HG02885 (cell line): ENCODE measurements at regions not wholly inside any gene's neighbourhood (a gene's known extent, or its start where the extent isn't known, plus 50 kb on each side); places are given as distances from the start of the nearest gene placed in this dataset.
"Not testable (repeated sequence)": the region's sequence is repeated elsewhere in the genome, so short reads cannot be mapped to it uniquely, and the experiment has no call there.

Source experiments
- ATAC-seq: cut with Tn5 transposase; IDR thresholded peaks from one replicate; pipeline ENCODE4 v1.9.1; 2021; ENCODE audit warnings: mild to moderate bottlenecking; ENCODE audit not compliant: unreplicated experiment, poor library complexity

GRCh38 chr3:106068795-106069194, 200.0 kb upstream of the CBLB start:
- peak; percentile 74 for ATAC-seq

GRCh38 chr3:106070187-106070586, 201.4 kb upstream of the CBLB start:
- ATAC-seq = no peak

- no peak for ATAC-seq
Observed at GRCh38 chr3:106071306-106071705, 202.5 kb upstream of the CBLB start.

GRCh38 chr3:106072596-106072995, 203.8 kb upstream of the CBLB start:
- not testable (repeated sequence) for ATAC-seq

GRCh38 chr3:106073806-106074205, 205.0 kb upstream of the CBLB start:
- not testable (repeated sequence) for ATAC-seq

GRCh38 chr3:106075731-106076130, 206.9 kb upstream of the CBLB start:
- not testable (repeated sequence) for ATAC-seq

GRCh38 chr3:106078635-106079034, 209.8 kb upstream of the CBLB start:
- ATAC-seq = no peak

- no peak for ATAC-seq
Observed at GRCh38 chr3:106082616-106083015, 213.8 kb upstream of the CBLB start.

GRCh38 chr3:106083207-106083606, 214.4 kb upstream of the CBLB start:
- ATAC-seq = peak; percentile 62

- ATAC-seq = no peak
Observed at GRCh38 chr3:106083854-106084253, 215.0 kb upstream of the CBLB start.

GRCh38 chr3:106086038-106086437, 217.2 kb upstream of the CBLB start:
- ATAC-seq = no peak

GRCh38 chr3:106086636-106087035, 217.8 kb upstream of the CBLB start:
- ATAC-seq = no peak

- no peak for ATAC-seq
Observed at GRCh38 chr3:106088304-106088703, 219.5 kb upstream of the CBLB start.

GRCh38 chr3:106088899-106089298, 220.1 kb upstream of the CBLB start:
- ATAC-seq = no peak

- ATAC-seq = no peak
Observed at GRCh38 chr3:106089806-106090205, 221.0 kb upstream of the CBLB start.

- no peak for ATAC-seq
Observed at GRCh38 chr3:106092792-106093191, 224.0 kb upstream of the CBLB start.

GRCh38 chr3:106093616-106094015, 224.8 kb upstream of the CBLB start:
- ATAC-seq = no peak

GRCh38 chr3:106097817-106098435, 229.1 kb upstream of the CBLB start:
- no peak for ATAC-seq

GRCh38 chr3:106103383-106103782, 234.6 kb upstream of the CBLB start:
- no peak for ATAC-seq

- no peak for ATAC-seq
Observed at GRCh38 chr3:106104078-106104477, 235.3 kb upstream of the CBLB start.

- no peak for ATAC-seq
Observed at GRCh38 chr3:106108925-106109324, 240.1 kb upstream of the CBLB start.

- ATAC-seq = not testable (repeated sequence)
Observed at GRCh38 chr3:106112561-106112960, 243.7 kb upstream of the CBLB start.

GRCh38 chr3:106113747-106114146, 244.9 kb upstream of the CBLB start:
- ATAC-seq = no peak
